Fibroblast of pulmonary artery (primary cell): ENCODE measurements at regions not wholly inside any gene's neighbourhood (a gene's known extent, or its start where the extent isn't known, plus 50 kb on each side); places are given as distances from the start of the nearest gene placed in this dataset.

Experiments used
- DNase-seq: peaks from one replicate; pipeline ENCODE4 v3.0.0-alpha.2; 2010; ENCODE audit warnings: low read depth
- H3K4me3 ChIP-seq: replicated peaks from 2 replicates; pipeline ENCODE4 v1.5.1; 2011; ENCODE audit warnings: low read depth, mild to moderate bottlenecking, control low read depth, low read length, moderate library complexity
- TF ChIP-seq, protein P1 (sequence below): IDR thresholded peaks from 2 replicates; pipeline ENCODE4 v1.5.1; 2011; ENCODE audit warnings: mild to moderate bottlenecking, control low read depth, low read length, inconsistent platforms; ENCODE audit errors: missing control alignments

GRCh38 chr12:4114986-4115385 lies 158.6 kb upstream of the CCND2 start:
- TF ChIP-seq, protein P1, sequence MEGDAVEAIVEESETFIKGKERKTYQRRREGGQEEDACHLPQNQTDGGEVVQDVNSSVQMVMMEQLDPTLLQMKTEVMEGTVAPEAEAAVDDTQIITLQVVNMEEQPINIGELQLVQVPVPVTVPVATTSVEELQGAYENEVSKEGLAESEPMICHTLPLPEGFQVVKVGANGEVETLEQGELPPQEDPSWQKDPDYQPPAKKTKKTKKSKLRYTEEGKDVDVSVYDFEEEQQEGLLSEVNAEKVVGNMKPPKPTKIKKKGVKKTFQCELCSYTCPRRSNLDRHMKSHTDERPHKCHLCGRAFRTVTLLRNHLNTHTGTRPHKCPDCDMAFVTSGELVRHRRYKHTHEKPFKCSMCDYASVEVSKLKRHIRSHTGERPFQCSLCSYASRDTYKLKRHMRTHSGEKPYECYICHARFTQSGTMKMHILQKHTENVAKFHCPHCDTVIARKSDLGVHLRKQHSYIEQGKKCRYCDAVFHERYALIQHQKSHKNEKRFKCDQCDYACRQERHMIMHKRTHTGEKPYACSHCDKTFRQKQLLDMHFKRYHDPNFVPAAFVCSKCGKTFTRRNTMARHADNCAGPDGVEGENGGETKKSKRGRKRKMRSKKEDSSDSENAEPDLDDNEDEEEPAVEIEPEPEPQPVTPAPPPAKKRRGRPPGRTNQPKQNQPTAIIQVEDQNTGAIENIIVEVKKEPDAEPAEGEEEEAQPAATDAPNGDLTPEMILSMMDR: no peak
- no peak for DNase-seq

DNA sequence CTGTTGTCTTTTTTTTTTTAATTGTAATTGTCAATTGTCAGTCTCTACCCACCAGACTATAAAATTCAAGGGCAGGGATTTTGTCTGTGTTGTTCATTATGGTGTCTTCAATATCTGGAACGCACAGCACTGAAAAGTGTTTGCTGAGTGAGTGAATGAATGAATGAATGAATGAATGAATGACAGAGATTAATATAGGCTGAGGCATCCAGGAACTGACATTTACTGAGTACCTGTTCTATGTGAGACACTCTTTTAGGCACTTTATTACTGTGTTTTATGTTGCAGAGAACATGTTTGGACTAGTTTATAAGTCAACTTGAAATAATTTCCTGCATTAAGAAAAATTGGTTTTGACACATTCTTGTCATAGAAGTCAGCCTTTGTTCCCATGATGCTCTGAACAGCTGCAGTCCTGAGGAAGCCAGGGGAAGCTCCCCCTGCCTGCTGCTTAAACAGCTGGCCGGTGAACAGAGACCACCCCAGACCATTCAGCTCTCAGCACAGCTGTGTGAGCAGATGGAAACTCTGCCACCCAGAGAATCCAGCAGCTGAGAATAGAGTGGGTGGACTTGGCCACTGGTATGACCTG lies 160.7 kb upstream of the CCND2 start:
- H3K4me3 ChIP-seq: no peak overlapping the region
- TF ChIP-seq, protein P1: no peak
- no peak for DNase-seq

More at GRCh38 chr12:4114986-4115385, 158.6 kb upstream of the CCND2 start:
- no peak overlapping the region for H3K4me3 ChIP-seq

- TF ChIP-seq, protein P1: no peak
- no peak for DNase-seq
- H3K4me3 ChIP-seq: no peak overlapping the region
These were observed 161.3 kb upstream of the CCND2 start for GRCh38 chr12:4112290-4112689.

DNA sequence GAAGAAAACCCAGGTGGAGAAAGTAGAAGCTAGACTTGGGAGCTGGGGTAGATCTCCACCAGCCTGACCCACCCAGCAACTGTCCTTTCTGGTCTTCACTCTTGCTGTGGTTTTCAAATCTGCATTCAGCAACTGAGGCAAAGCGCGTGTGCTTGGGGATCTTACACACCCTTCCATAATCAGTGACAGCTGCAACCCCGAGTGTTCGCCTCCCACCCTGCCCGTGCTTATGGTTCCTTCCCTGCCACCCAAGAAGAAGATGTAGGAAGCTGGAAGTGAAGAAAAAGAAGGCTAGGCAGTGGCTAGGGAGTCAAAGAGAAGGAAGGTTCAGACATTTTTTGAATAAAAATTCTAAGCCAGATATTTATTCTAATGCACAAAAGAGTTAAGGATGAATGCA lies 162.6 kb upstream of the CCND2 start:
- DNase-seq: no peak
- TF ChIP-seq, protein P1: no peak
- no peak overlapping the region for H3K4me3 ChIP-seq

- DNase-seq: no peak
- TF ChIP-seq, protein P1: no peak
- no peak overlapping the region for H3K4me3 ChIP-seq
These were observed 163.7 kb upstream of the CCND2 start for GRCh38 chr12:4109826-4110225.

DNA sequence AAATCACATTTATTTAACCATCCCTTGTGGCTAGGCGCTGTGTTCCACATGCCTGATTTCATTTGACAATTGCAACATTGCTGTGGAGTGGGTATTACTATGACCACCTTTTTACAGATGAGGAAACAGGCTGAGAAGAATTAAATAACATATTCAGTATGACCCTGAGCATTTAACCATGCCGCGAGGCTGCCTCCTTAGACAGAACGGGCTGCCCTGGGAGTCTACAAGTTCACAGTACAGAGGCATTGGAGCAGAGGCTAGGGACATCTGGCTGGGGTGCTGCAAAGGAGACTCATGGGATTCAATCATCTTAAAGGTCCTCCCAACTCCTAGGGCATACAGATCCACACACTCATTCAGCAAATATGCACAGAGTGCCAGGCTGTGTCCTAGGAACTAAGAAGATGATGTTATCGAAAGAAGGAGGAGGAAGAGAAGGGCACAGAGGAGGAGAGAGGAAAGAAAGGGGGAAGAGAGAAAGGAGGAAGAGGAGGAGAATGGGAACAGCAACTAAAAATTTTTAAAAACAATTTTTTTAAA lies 164.7 kb upstream of the CCND2 start:
- TF ChIP-seq, protein P1: no peak
- no peak overlapping the region for H3K4me3 ChIP-seq
- no peak for DNase-seq
